ENCODE measurements at regions not wholly inside any gene's neighbourhood (a gene's known extent, or its start where the extent isn't known, plus 50 kb on each side); places are given as distances from the start of the nearest gene placed in this dataset.

GRCh38 chr12:66061557-66062289, 68.8 kb downstream of the LLPH start:
- TF ChIP-seq, protein P1, sequence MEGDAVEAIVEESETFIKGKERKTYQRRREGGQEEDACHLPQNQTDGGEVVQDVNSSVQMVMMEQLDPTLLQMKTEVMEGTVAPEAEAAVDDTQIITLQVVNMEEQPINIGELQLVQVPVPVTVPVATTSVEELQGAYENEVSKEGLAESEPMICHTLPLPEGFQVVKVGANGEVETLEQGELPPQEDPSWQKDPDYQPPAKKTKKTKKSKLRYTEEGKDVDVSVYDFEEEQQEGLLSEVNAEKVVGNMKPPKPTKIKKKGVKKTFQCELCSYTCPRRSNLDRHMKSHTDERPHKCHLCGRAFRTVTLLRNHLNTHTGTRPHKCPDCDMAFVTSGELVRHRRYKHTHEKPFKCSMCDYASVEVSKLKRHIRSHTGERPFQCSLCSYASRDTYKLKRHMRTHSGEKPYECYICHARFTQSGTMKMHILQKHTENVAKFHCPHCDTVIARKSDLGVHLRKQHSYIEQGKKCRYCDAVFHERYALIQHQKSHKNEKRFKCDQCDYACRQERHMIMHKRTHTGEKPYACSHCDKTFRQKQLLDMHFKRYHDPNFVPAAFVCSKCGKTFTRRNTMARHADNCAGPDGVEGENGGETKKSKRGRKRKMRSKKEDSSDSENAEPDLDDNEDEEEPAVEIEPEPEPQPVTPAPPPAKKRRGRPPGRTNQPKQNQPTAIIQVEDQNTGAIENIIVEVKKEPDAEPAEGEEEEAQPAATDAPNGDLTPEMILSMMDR (IDR thresholded peaks at IDR 0.05 in 2 of 3, conservative IDR thresholded peaks at IDR 0.05 in 1 of 3; ENCODE audit: borderline replicate concordance in 1 of 3, insufficient read depth in 1 of 3, low read depth in 2 of 3, low read length in 2 of 3) = no peak
- TF ChIP-seq EZH2 (IDR thresholded peaks at IDR 0.05) (no peak), CBX3 (IDR thresholded peaks at IDR 0.05; ENCODE audit: low read depth) (no peak), EZH2phosphoT487 (IDR thresholded peaks at IDR 0.05; ENCODE audit: borderline replicate concordance) (no peak), REST (IDR thresholded peaks at IDR 0.05; ENCODE audit: low read depth) (no peak), POLR2A (IDR thresholded peaks at IDR 0.05; ENCODE audit: borderline replicate concordance, extremely low read depth, insufficient read depth, insufficient read length) (no peak), RAD21 (IDR thresholded peaks at IDR 0.05; ENCODE audit: low read depth) (no peak), ZFX (IDR thresholded peaks at IDR 0.05) (no peak), SRF (IDR thresholded peaks at IDR 0.05; ENCODE audit: low read depth) (no peak), JUND (IDR thresholded peaks at IDR 0.05) (no peak), SIN3A (IDR thresholded peaks at IDR 0.05; ENCODE audit: low read depth) (no peak), FOSL1 (IDR thresholded peaks at IDR 0.05; ENCODE audit: low read depth) (no peak)
